ENCODE measurements at regions not wholly inside any gene's neighbourhood (a gene's known extent, or its start where the extent isn't known, plus 50 kb on each side); places are given as distances from the start of the nearest gene placed in this dataset.
A peak's percentile ranks its signal among the peaks of the same experiment; 100 is the strongest.

GRCh38 chr6:23174781-23175361, 605.5 kb downstream of the HDGFL1 start:
- DNase-seq, result no peak

- DNase-seq, result no peak
Measured at GRCh38 chr6:23175391-23175790, 606.0 kb downstream of the HDGFL1 start.

- no peak for DNase-seq
Measured at GRCh38 chr6:23176471-23176870, 607.1 kb downstream of the HDGFL1 start.

GRCh38 chr6:23176883-23177282, 607.5 kb downstream of the HDGFL1 start:
- peak; percentile 19 for DNase-seq

GRCh38 chr6:23177806-23178205, 608.4 kb downstream of the HDGFL1 start:
- peak; percentile 30 for DNase-seq

GRCh38 chr6:23179994-23180393, 610.6 kb downstream of the HDGFL1 start:
- no peak for DNase-seq

GRCh38 chr6:23180504-23181293, 611.3 kb downstream of the HDGFL1 start:
- DNase-seq, result peak; percentile 7

GRCh38 chr6:23181356-23182110, 612.2 kb downstream of the HDGFL1 start:
- DNase-seq, result no peak

GRCh38 chr6:23183846-23184245, 614.5 kb downstream of the HDGFL1 start:
- DNase-seq, result no peak

- no peak for DNase-seq
Measured at GRCh38 chr6:23184351-23184750, 615.0 kb downstream of the HDGFL1 start.

GRCh38 chr6:23195487-23195886, 626.1 kb downstream of the HDGFL1 start:
- DNase-seq, result no peak

GRCh38 chr6:23199541-23199940, 630.2 kb downstream of the HDGFL1 start:
- no peak for DNase-seq

GRCh38 chr6:23200946-23201345, 631.6 kb downstream of the HDGFL1 start:
- DNase-seq, result no peak

GRCh38 chr6:23202207-23202606, 632.8 kb downstream of the HDGFL1 start:
- DNase-seq, result no peak

GRCh38 chr6:23212398-23212797, 643.0 kb downstream of the HDGFL1 start:
- DNase-seq, result no peak

GRCh38 chr6:23213193-23213592, 643.8 kb downstream of the HDGFL1 start:
- DNase-seq, result no peak

- no peak for DNase-seq
Measured at GRCh38 chr6:23213651-23214050, 644.3 kb downstream of the HDGFL1 start.

- DNase-seq, result no peak
Measured at GRCh38 chr6:23218751-23219150, 649.4 kb downstream of the HDGFL1 start.

- no peak for DNase-seq
Measured at GRCh38 chr6:23222724-23223123, 653.4 kb downstream of the HDGFL1 start.

- no peak for DNase-seq
Measured at GRCh38 chr6:23224540-23224939, 655.2 kb downstream of the HDGFL1 start.

GRCh38 chr6:23228439-23229024, 659.2 kb downstream of the HDGFL1 start:
- no peak for DNase-seq

GRCh38 chr6:23243854-23244253, 674.5 kb downstream of the HDGFL1 start:
- DNase-seq, result no peak

- DNase-seq, result no peak
Measured at GRCh38 chr6:23244300-23244699, 674.9 kb downstream of the HDGFL1 start.
